ENCODE measurements at regions not wholly inside any gene's neighbourhood (a gene's known extent, or its start where the extent isn't known, plus 50 kb on each side); places are given as distances from the start of the nearest gene placed in this dataset.
A peak's percentile ranks its signal among the peaks of the same experiment; 100 is the strongest.

DNA sequence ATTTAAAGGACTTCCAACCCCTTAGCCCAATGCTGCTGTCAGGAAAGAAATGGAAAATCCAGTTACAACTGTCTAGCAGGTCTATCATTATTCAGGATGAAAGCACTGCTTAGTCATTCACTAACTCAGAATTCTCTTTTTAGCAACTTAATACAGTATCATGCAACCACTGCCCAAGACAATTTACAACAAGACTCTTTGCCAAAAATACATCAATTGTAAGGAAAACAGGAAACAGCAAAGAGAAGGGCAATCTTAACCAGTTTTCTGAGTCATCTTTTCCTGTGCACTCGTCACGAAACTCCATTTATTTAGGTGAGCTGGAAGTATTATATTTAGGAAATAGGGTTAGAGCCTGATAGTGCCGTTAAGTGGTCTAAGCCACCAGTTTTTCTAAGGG, 1197.7 kb upstream of the CITED2 start:
- 13 to 27% (median 19%) methylated on average over 3 of the region's 3 CpGs for WGBS, 4 donors
- H3K9me3 ChIP-seq (replicated peaks in 1 of 3): no peaks in the 10 kb centered on the region
- DNase-seq: peak in 3 of 7 donors; percentile 27 to 42 (median 40)
- no peaks in the 10 kb centered on the region for H3K36me3 ChIP-seq (replicated peaks in 1 of 2)
- TF ChIP-seq CTCF (IDR thresholded peaks at IDR 0.05) (no peak), POLR2A (IDR thresholded peaks at IDR 0.05) (no peak)
- intact Hi-C loops (cut with DNase I): no loop called here
- peaks cover under 1 to 13% of the 10 kb centered on the region in 2 donors for H3K4me1 ChIP-seq (replicated peaks in 1 of 2)
- H3K27ac ChIP-seq: peak overlapping the region in 2 of 5 donors; percentile 15 to 27
- no peak overlapping the region for H3K4me3 ChIP-seq
- H3K27me3 ChIP-seq: no peaks in the 10 kb centered on the region

DNA sequence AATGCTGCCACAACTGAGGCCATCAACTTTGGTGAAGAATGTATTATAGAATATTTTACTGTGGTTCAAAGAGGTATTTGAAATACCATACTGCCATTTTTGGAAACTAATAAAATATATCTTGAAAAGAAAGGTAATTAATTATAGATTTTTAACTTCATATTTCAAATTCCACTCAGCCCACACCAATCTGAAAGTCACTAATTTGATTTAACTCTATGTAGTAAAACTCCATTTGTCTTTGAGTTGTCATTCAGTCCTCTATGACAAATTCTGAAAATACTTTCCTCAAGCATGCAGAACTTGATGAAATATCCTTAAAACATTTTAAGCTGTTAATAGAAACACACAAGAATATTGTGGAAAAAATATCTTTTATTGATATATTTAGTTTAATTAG, 1196.7 kb upstream of the CITED2 start:
- Histone ChIP-seq H3K4me1 (replicated peaks in 1 of 2) (peaks cover 5 to 23% of the 10 kb centered on the region in 2 donors), H3K27ac (no peak overlapping the region), H3K36me3 (replicated peaks in 1 of 2) (no peaks in the 10 kb centered on the region), H3K9me3 (replicated peaks in 1 of 3) (no peaks in the 10 kb centered on the region), H3K27me3 (no peaks in the 10 kb centered on the region), H3K4me3 (no peak overlapping the region)
- no peak for TF ChIP-seq POLR2A (IDR thresholded peaks at IDR 0.05)
- TF ChIP-seq CTCF (IDR thresholded peaks at IDR 0.05): no peak
- intact Hi-C loops (cut with DNase I): no loop called here
- DNase-seq: no peak

DNA sequence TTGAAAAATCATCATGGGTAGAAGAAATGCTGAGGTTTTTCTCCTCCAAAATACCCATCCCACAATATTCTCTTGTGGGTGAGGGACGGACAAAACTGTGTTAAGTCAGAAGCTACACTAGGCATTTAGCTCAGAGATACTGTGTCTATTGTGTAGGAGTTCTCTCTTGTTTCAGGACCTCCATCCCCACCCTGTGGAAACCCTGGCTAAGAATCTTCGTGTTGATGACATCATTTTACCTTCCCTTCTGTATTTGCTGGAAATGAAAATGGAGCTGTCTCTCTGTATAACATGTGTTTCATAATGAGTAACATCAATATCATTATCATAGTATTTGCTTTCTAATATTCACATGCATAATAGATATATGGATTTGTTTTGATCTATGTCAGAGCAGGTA, 1193.0 kb upstream of the CITED2 start:
- H3K27me3 ChIP-seq: no peaks in the 10 kb centered on the region
- no peaks in the 10 kb centered on the region for H3K36me3 ChIP-seq (replicated peaks in 1 of 2)
- H3K27ac ChIP-seq: no peak overlapping the region
- intact Hi-C loops (cut with DNase I): no loop called here
- peaks cover 5 to 22% of the 10 kb centered on the region in 2 donors for H3K4me1 ChIP-seq (replicated peaks in 1 of 2)
- TF ChIP-seq CTCF (IDR thresholded peaks at IDR 0.05) (no peak), POLR2A (IDR thresholded peaks at IDR 0.05) (no peak)
- no peaks in the 10 kb centered on the region for H3K9me3 ChIP-seq (replicated peaks in 1 of 3)
- 73 to 89% (median 80%) methylated on average over 2 of the region's 2 CpGs for WGBS, 4 donors
- DNase-seq: no peak
- H3K4me3 ChIP-seq: no peak overlapping the region

- H3K27ac ChIP-seq: no peak overlapping the region
- no peak for DNase-seq
Measured at GRCh38 chr6:140566781-140567277, 1192.4 kb upstream of the CITED2 start.

More at GRCh38 chr6:140566781-140567277, 1192.4 kb upstream of the CITED2 start:
- no peak for TF ChIP-seq POLR2A (IDR thresholded peaks at IDR 0.05)
- no peak for TF ChIP-seq CTCF (IDR thresholded peaks at IDR 0.05)
- intact Hi-C loops (cut with DNase I): no loop called here
- no peaks in the 10 kb centered on the region for H3K36me3 ChIP-seq (replicated peaks in 1 of 2)
- no peaks in the 10 kb centered on the region for H3K27me3 ChIP-seq
- H3K9me3 ChIP-seq (replicated peaks in 1 of 3): no peaks in the 10 kb centered on the region
- H3K4me3 ChIP-seq: no peak overlapping the region
- H3K4me1 ChIP-seq (replicated peaks in 1 of 2): peaks cover 5 to 16% of the 10 kb centered on the region in 2 donors
- 85 to 89% (median 87%) methylated on average over 1 of the region's 1 CpG for whole genome bisulfite sequencing, 4 donors
